Stromal cell of bone marrow (primary cell): ENCODE measurements at regions not wholly inside any gene's neighbourhood (a gene's known extent, or its start where the extent isn't known, plus 50 kb on each side); places are given as distances from the start of the nearest gene placed in this dataset.
A peak's percentile ranks its signal among the peaks of the same experiment; 100 is the strongest.

Source experiments
- DNase-seq: peaks from one replicate; pipeline ENCODE4 v3.0.0-alpha.2; 2012; ENCODE audit warnings: low read depth

- DNase-seq = peak; percentile 97
Observed at GRCh38 chr13:59112221-59112718, 1051.5 kb downstream of the DIAPH3 start.

- no peak for DNase-seq
Observed at GRCh38 chr13:59119475-59119874, 1044.3 kb downstream of the DIAPH3 start.

- no peak for DNase-seq
Observed at GRCh38 chr13:59120297-59120843, 1043.4 kb downstream of the DIAPH3 start.

GRCh38 chr13:59121507-59121906, 1042.2 kb downstream of the DIAPH3 start:
- DNase-seq = no peak

GRCh38 chr13:59126474-59126873, 1037.3 kb downstream of the DIAPH3 start:
- DNase-seq = no peak

- no peak for DNase-seq
Observed at GRCh38 chr13:59133903-59134302, 1029.8 kb downstream of the DIAPH3 start.

GRCh38 chr13:59144700-59145099, 1019.0 kb downstream of the DIAPH3 start:
- DNase-seq = no peak

- DNase-seq = no peak
Observed at GRCh38 chr13:59145381-59145780, 1018.3 kb downstream of the DIAPH3 start.

GRCh38 chr13:59157181-59157580, 1006.5 kb downstream of the DIAPH3 start:
- DNase-seq = no peak

GRCh38 chr13:59166174-59166573, 997.6 kb downstream of the DIAPH3 start:
- DNase-seq = no peak

GRCh38 chr13:59172076-59172475, 991.7 kb downstream of the DIAPH3 start:
- no peak for DNase-seq

GRCh38 chr13:59176775-59177174, 987.0 kb downstream of the DIAPH3 start:
- DNase-seq = no peak

- no peak for DNase-seq
Observed at GRCh38 chr13:59178344-59178743, 985.4 kb downstream of the DIAPH3 start.

- no peak for DNase-seq
Observed at GRCh38 chr13:59182241-59182640, 981.5 kb downstream of the DIAPH3 start.

- no peak for DNase-seq
Observed at GRCh38 chr13:59197397-59197796, 966.3 kb downstream of the DIAPH3 start.

GRCh38 chr13:59201841-59202240, 961.9 kb downstream of the DIAPH3 start:
- no peak for DNase-seq

- no peak for DNase-seq
Observed at GRCh38 chr13:59203855-59204254, 959.9 kb downstream of the DIAPH3 start.

GRCh38 chr13:59205501-59205900, 958.2 kb downstream of the DIAPH3 start:
- no peak for DNase-seq

GRCh38 chr13:59208405-59209195, 955.1 kb downstream of the DIAPH3 start:
- no peak for DNase-seq

- no peak for DNase-seq
Observed at GRCh38 chr13:59210543-59210942, 953.2 kb downstream of the DIAPH3 start.

GRCh38 chr13:59211606-59212005, 952.1 kb downstream of the DIAPH3 start:
- no peak for DNase-seq

- DNase-seq = no peak
Observed at GRCh38 chr13:59229401-59229800, 934.3 kb downstream of the DIAPH3 start.

GRCh38 chr13:59229861-59230260, 933.9 kb downstream of the DIAPH3 start:
- DNase-seq = no peak
